ENCODE measurements at regions not wholly inside any gene's neighbourhood (a gene's known extent, or its start where the extent isn't known, plus 50 kb on each side); places are given as distances from the start of the nearest gene placed in this dataset.

DNA sequence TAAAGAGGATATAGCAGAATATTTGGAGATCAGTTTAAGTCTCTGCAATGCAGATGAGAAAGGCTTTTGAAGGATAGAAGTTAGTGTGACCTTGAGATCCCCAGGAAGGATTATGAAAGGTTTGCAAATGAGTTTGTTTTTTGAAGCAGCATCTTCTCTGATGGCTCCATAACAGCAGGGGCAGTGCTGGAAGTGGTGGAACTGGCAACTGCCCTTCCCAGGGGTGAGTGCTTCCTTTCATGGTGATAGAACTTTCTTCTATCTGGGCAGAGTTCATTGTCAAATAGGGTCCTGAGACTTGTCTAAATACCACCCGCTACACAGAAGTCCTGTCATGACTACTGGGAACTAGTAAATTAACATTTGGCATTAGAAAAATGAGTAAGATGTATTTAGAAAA, 314.2 kb upstream of the MCTP2 start:
- WGBS, 2 experiments (ENCODE audit: insufficient coverage in 1 of 2, insufficient read length in 1 of 2) = 92 to 100% methylated on average over 1 of the region's 1 CpG
- Mint-ChIP-seq H3K9me3 (peaks cover 12% of the 10 kb centered on the region), H3K36me3 (ENCODE audit: low read depth) (no peaks in the 10 kb centered on the region), H3K4me1 (peaks cover 18% of the 10 kb centered on the region), H3K27me3 (ENCODE audit: insufficient read depth) (no peaks in the 10 kb centered on the region), H3K27ac (no peak overlapping the region), H3K4me3 (no peak overlapping the region)
- peak; percentile 54 for DNase-seq
- Histone ChIP-seq H3K27ac (ENCODE audit: low read depth, low read length) (no peak overlapping the region), H3K4me3 (ENCODE audit: low read length) (no peak overlapping the region), H3K36me3 (ENCODE audit: control insufficient read depth, insufficient read depth, low read length) (no peaks in the 10 kb centered on the region), H3K4me1 (ENCODE audit: control insufficient read depth, insufficient read depth, low read length) (peaks cover 5% of the 10 kb centered on the region), H3K27me3 (ENCODE audit: control insufficient read depth, insufficient read depth, low read length, poor library complexity, severe bottlenecking) (no peaks in the 10 kb centered on the region), H3K9me3 (ENCODE audit: control insufficient read depth, low read length) (peaks cover 16% of the 10 kb centered on the region), H3K9ac (ENCODE audit: extremely low read depth, low read length, poor library complexity, severe bottlenecking) (no peak overlapping the region)
- TF ChIP-seq, protein P1, sequence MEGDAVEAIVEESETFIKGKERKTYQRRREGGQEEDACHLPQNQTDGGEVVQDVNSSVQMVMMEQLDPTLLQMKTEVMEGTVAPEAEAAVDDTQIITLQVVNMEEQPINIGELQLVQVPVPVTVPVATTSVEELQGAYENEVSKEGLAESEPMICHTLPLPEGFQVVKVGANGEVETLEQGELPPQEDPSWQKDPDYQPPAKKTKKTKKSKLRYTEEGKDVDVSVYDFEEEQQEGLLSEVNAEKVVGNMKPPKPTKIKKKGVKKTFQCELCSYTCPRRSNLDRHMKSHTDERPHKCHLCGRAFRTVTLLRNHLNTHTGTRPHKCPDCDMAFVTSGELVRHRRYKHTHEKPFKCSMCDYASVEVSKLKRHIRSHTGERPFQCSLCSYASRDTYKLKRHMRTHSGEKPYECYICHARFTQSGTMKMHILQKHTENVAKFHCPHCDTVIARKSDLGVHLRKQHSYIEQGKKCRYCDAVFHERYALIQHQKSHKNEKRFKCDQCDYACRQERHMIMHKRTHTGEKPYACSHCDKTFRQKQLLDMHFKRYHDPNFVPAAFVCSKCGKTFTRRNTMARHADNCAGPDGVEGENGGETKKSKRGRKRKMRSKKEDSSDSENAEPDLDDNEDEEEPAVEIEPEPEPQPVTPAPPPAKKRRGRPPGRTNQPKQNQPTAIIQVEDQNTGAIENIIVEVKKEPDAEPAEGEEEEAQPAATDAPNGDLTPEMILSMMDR (conservative IDR thresholded peaks at IDR 0.05) = no peak

DNA sequence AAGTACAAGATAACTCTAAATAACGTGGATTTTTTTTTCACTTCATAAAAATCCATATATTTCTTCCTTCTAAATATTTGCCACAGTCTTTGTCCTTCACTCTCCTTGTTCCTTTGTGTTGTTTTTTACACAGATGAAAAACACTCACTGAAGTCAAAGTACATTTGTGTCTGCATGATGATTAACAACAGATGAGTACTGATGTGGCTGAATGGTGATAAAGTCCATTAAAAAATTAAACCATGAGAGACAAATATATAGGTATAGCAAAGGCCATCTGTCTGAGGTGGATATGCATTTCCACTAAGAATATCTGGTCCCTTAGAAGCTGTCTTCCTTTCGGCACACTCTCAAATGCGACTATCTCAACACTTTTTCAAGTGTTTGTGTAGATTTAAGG, 317.5 kb upstream of the MCTP2 start:
- Mint-ChIP-seq H3K9me3 (no peaks in the 10 kb centered on the region), H3K36me3 (ENCODE audit: low read depth) (no peaks in the 10 kb centered on the region), H3K27me3 (ENCODE audit: insufficient read depth) (no peaks in the 10 kb centered on the region), H3K27ac (no peak overlapping the region), H3K4me3 (no peak overlapping the region), H3K4me1 (peaks cover 14% of the 10 kb centered on the region)
- H3K9ac ChIP-seq (ENCODE audit: extremely low read depth, low read length, poor library complexity, severe bottlenecking) = no peak overlapping the region
- peaks cover 4% of the 10 kb centered on the region for H3K4me1 ChIP-seq (ENCODE audit: control insufficient read depth, insufficient read depth, low read length)
- H3K27me3 ChIP-seq (ENCODE audit: control insufficient read depth, insufficient read depth, low read length, poor library complexity, severe bottlenecking) = no peaks in the 10 kb centered on the region
- WGBS, 2 experiments (ENCODE audit: insufficient coverage in 1 of 2, insufficient read length in 1 of 2) = 89 to 94% methylated on average over 1 to 3 of the region's 3 CpGs
- TF ChIP-seq, protein P1 (conservative IDR thresholded peaks at IDR 0.05) = no peak
- no peak for DNase-seq
- H3K27ac ChIP-seq (ENCODE audit: low read depth, low read length) = no peak overlapping the region
- H3K36me3 ChIP-seq (ENCODE audit: control insufficient read depth, insufficient read depth, low read length) = no peaks in the 10 kb centered on the region
- no peak overlapping the region for H3K4me3 ChIP-seq (ENCODE audit: low read length)
- H3K9me3 ChIP-seq (ENCODE audit: control insufficient read depth, low read length) = no peaks in the 10 kb centered on the region

DNA sequence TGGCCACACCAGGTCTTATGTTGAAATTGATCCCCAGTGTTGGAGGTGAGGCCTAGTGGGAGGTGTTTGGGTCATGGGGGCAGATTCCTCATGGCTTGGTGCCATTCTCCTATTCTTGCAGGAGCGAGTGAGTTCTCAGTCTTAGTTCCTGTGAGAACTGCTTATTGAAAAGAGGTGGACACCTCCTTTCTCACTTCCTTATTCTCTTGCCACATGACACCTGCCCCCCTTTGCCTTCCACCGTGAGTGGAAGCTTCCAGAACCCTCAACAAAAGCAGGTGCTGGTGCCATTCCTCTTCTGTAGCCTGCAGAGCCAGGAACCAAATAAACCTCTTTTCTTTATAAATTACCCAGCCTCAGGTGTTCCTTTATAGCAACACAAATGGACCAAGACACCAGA, 318.1 kb upstream of the MCTP2 start:
- H3K9me3 ChIP-seq (ENCODE audit: control insufficient read depth, low read length) = no peaks in the 10 kb centered on the region
- no peak for DNase-seq
- no peak overlapping the region for H3K9ac ChIP-seq (ENCODE audit: extremely low read depth, low read length, poor library complexity, severe bottlenecking)
- Mint-ChIP-seq H3K4me1 (peaks cover 9% of the 10 kb centered on the region), H3K27me3 (ENCODE audit: insufficient read depth) (no peaks in the 10 kb centered on the region), H3K4me3 (no peak overlapping the region), H3K36me3 (ENCODE audit: low read depth) (no peaks in the 10 kb centered on the region), H3K9me3 (no peaks in the 10 kb centered on the region), H3K27ac (no peak overlapping the region)
- H3K27me3 ChIP-seq (ENCODE audit: control insufficient read depth, insufficient read depth, low read length, poor library complexity, severe bottlenecking) = no peaks in the 10 kb centered on the region
- no peak overlapping the region for H3K4me3 ChIP-seq (ENCODE audit: low read length)
- H3K4me1 ChIP-seq (ENCODE audit: control insufficient read depth, insufficient read depth, low read length) = no peaks in the 10 kb centered on the region
- TF ChIP-seq, protein P1 (conservative IDR thresholded peaks at IDR 0.05) = no peak
- H3K36me3 ChIP-seq (ENCODE audit: control insufficient read depth, insufficient read depth, low read length) = no peaks in the 10 kb centered on the region
- 60 to 95% methylated on average over 1 to 2 of the region's 2 CpGs for WGBS, 2 experiments (ENCODE audit: insufficient coverage in 1 of 2, insufficient read length in 1 of 2)
- H3K27ac ChIP-seq (ENCODE audit: low read depth, low read length) = no peak overlapping the region

Data from endodermal cell (in vitro differentiated cells).